Gastrocnemius medialis (tissue), 4 donors: ENCODE measurements at regions not wholly inside any gene's neighbourhood (a gene's known extent, or its start where the extent isn't known, plus 50 kb on each side); places are given as distances from the start of the nearest gene placed in this dataset.

Experiments
- ATAC-seq, 2 donors: fragments of 150-250 bp; one replicate each; pipeline ENCODE4 v1.9.1; 2016
- DNase-seq, 2 donors: peaks; one replicate each; pipeline ENCODE4 v3.0.0-alpha.2; 2019
- H3K27ac ChIP-seq, 4 donors: fragments of 200-600 bp; sonication (generic); 1 replicate in 1 of 4; 2 replicates in 3 of 4; pipeline ENCODE4 v1.5.1; 2016 to 2018; ENCODE audit warnings: mild to moderate bottlenecking in 2 of 4, moderate library complexity in 1 of 4
- H3K27me3 ChIP-seq, 3 donors: fragments of 200-600 bp; sonication (generic) in 2 of 3; 1 replicate in 1 of 3; 2 replicates in 2 of 3; pipeline versions ENCODE4 v1.5.1 to v1.6.0; 2016 to 2019; ENCODE audit warnings: mild to moderate bottlenecking in 1 of 3, moderate library complexity in 1 of 3
- H3K36me3 ChIP-seq, 2 donors: fragments of 200-600 bp; sonication (generic) in 1 of 2; one replicate each; pipeline ENCODE4 v1.5.1; 2017 to 2018
- H3K4me1 ChIP-seq, 2 donors: fragments of 200-600 bp; sonication (generic) in 1 of 2; one replicate each; pipeline ENCODE4 v1.5.1; 2016 to 2017; ENCODE audit warnings: mild to moderate bottlenecking in 2 of 2
- H3K4me3 ChIP-seq, 4 donors: fragments of 200-600 bp; sonication (generic) in 3 of 4; 1 replicate in 1 of 4; 2 replicates in 3 of 4; pipeline ENCODE4 v1.5.1; 2016 to 2019; ENCODE audit warnings: mild to moderate bottlenecking in 2 of 4
- H3K9me3 ChIP-seq, 3 donors: fragments of 200-600 bp; sonication (generic) in 2 of 3; 1 replicate in 1 of 3; 2 replicates in 2 of 3; pipeline ENCODE4 v1.5.1; 2016 to 2019
- CTCF ChIP-seq, 5 experiments: fragments of 450-650 bp in 3 of 5; fragments of 200-600 bp in 2 of 5; sonication (generic) in 2 of 5; IDR thresholded peaks in 4 of 5; conservative IDR thresholded peaks in 1 of 5; 1 replicate in 4 of 5; 2 replicates in 1 of 5; pipeline ENCODE4 v1.5.1; 2016 to 2019; ENCODE audit warnings: antibody characterized with exemption in 5 of 5, mild to moderate bottlenecking in 3 of 5, moderate library complexity in 3 of 5
- POLR2A ChIP-seq, 2 donors: fragments of 450-650 bp; IDR thresholded peaks; one replicate each; pipeline ENCODE4 v1.6.1; 2017; ENCODE audit warnings: antibody characterized with exemption in 2 of 2, mild to moderate bottlenecking in 2 of 2, moderate library complexity in 2 of 2
- in situ Hi-C, 4 donors: fragments of 200-750 bp; cut with MboI; loops; one replicate each; pipeline versions ENCODE4 v1.15.0 to v1.8.0; 2017; ENCODE audit warnings: low sequenced_read_pairs in 4 of 4
- intact Hi-C: fragments of 100-400 bp; cut with DNase I; formaldehyde crosslinking; loops from one replicate; pipeline ENCODE4 v1.15.1; 2023; ENCODE audit warnings: low total_unique reads

GRCh38 chr1:208564466-208564865 is 320.3 kb upstream of the PLXNA2 start:
- DNase-seq = no peak
- Histone ChIP-seq H3K4me3 (no peak overlapping the region), H3K27ac (no peak overlapping the region), H3K36me3 (no peaks in the 10 kb centered on the region), H3K9me3 (no peaks in the 10 kb centered on the region), H3K27me3 (no peaks in the 10 kb centered on the region), H3K4me1 (no peaks in the 10 kb centered on the region)
- ATAC-seq = no peak
- in situ Hi-C loops (no loop called here), intact Hi-C loops (no loop called here)
- TF ChIP-seq CTCF (IDR thresholded peaks at IDR 0.05 in 4 of 5, conservative IDR thresholded peaks at IDR 0.05 in 1 of 5) (no peak), POLR2A (IDR thresholded peaks at IDR 0.05) (no peak)

- no peaks in the 10 kb centered on the region for H3K36me3 ChIP-seq
- ATAC-seq (no peak), DNase-seq (no peak)
- in situ Hi-C loops (no loop called here), intact Hi-C loops (no loop called here)
- H3K9me3 ChIP-seq = no peaks in the 10 kb centered on the region
- no peak overlapping the region for H3K4me3 ChIP-seq
- no peaks in the 10 kb centered on the region for H3K27me3 ChIP-seq
- no peak overlapping the region for H3K27ac ChIP-seq
- TF ChIP-seq POLR2A (IDR thresholded peaks at IDR 0.05) (no peak), CTCF (IDR thresholded peaks at IDR 0.05 in 4 of 5, conservative IDR thresholded peaks at IDR 0.05 in 1 of 5) (no peak)
- no peaks in the 10 kb centered on the region for H3K4me1 ChIP-seq
These were observed 321.7 kb upstream of the PLXNA2 start for GRCh38 chr1:208565756-208566440.

GRCh38 chr1:208569181-208569580 is 325.0 kb upstream of the PLXNA2 start:
- no peaks in the 10 kb centered on the region for H3K9me3 ChIP-seq
- in situ Hi-C loops = no loop called here

GRCh38 chr1:208570362-208570761 is 326.2 kb upstream of the PLXNA2 start:
- Histone ChIP-seq H3K4me1 (no peaks in the 10 kb centered on the region), H3K9me3 (no peaks in the 10 kb centered on the region), H3K36me3 (no peaks in the 10 kb centered on the region), H3K27me3 (no peaks in the 10 kb centered on the region), H3K4me3 (no peak overlapping the region), H3K27ac (no peak overlapping the region)
- intact Hi-C loops = no loop called here
- DNase-seq (no peak), ATAC-seq (no peak)
- in situ Hi-C loops = no loop called here
- no peak for TF ChIP-seq CTCF (IDR thresholded peaks at IDR 0.05 in 4 of 5, conservative IDR thresholded peaks at IDR 0.05 in 1 of 5)
- TF ChIP-seq POLR2A (IDR thresholded peaks at IDR 0.05) = no peak

More at GRCh38 chr1:208569181-208569580, 325.0 kb upstream of the PLXNA2 start:
- intact Hi-C loops = no loop called here
- H3K36me3 ChIP-seq = no peaks in the 10 kb centered on the region
- no peak for ATAC-seq
- no peak overlapping the region for H3K4me3 ChIP-seq
- H3K27ac ChIP-seq = no peak overlapping the region
- TF ChIP-seq CTCF (IDR thresholded peaks at IDR 0.05 in 4 of 5, conservative IDR thresholded peaks at IDR 0.05 in 1 of 5) = no peak
- TF ChIP-seq POLR2A (IDR thresholded peaks at IDR 0.05) = no peak
- no peaks in the 10 kb centered on the region for H3K27me3 ChIP-seq
- no peaks in the 10 kb centered on the region for H3K4me1 ChIP-seq
- DNase-seq = no peak

GRCh38 chr1:208576425-208576824 is 332.2 kb upstream of the PLXNA2 start:
- DNase-seq = no peak
- intact Hi-C loops (no loop called here), in situ Hi-C loops (no loop called here)
- Histone ChIP-seq H3K27me3 (no peaks in the 10 kb centered on the region), H3K9me3 (no peaks in the 10 kb centered on the region), H3K27ac (no peak overlapping the region), H3K4me3 (no peak overlapping the region), H3K36me3 (no peaks in the 10 kb centered on the region), H3K4me1 (no peaks in the 10 kb centered on the region)
- TF ChIP-seq POLR2A (IDR thresholded peaks at IDR 0.05) (no peak), CTCF (IDR thresholded peaks at IDR 0.05 in 4 of 5, conservative IDR thresholded peaks at IDR 0.05 in 1 of 5) (no peak)
- no peak for ATAC-seq
